Endothelial cell of hepatic sinusoid (primary cell): ENCODE measurements at regions not wholly inside any gene's neighbourhood (a gene's known extent, or its start where the extent isn't known, plus 50 kb on each side); places are given as distances from the start of the nearest gene placed in this dataset.
"Not testable (repeated sequence)": the region's sequence is repeated elsewhere in the genome, so short reads cannot be mapped to it uniquely, and the experiment has no call there.

Source experiments
- in situ Hi-C: cut with HindIII; loops from 2 replicates; pipeline ENCODE4 v1.10.0; 2017; ENCODE audit warnings: low sequenced_read_pairs

- in situ Hi-C loops = no loop called here
Measured at GRCh38 chr13:90899416-90899815, 448.1 kb upstream of the MIR17HG start.

- in situ Hi-C loops = no loop called here
Measured at GRCh38 chr13:90902255-90902654, 445.2 kb upstream of the MIR17HG start.

- in situ Hi-C loops = no loop called here
Measured at GRCh38 chr13:90906554-90906953, 440.9 kb upstream of the MIR17HG start.

- in situ Hi-C loops = no loop called here
Measured at GRCh38 chr13:90908792-90909191, 438.7 kb upstream of the MIR17HG start.

- in situ Hi-C loops = no loop called here
Measured at GRCh38 chr13:90910018-90910639, 437.4 kb upstream of the MIR17HG start.

- in situ Hi-C loops = no loop called here
Measured at GRCh38 chr13:90912247-90912646, 435.2 kb upstream of the MIR17HG start.

GRCh38 chr13:90918536-90918935 is 429.0 kb upstream of the MIR17HG start:
- in situ Hi-C loops = loop anchor here (5.0 kb wide), 1 partner anchor 74 kb away; no protein-coding TSS in a partner anchor

GRCh38 chr13:90919153-90919552 is 428.3 kb upstream of the MIR17HG start:
- in situ Hi-C loops = loop anchor here (5.0 kb wide), 1 partner anchor 73 kb away; no protein-coding TSS in a partner anchor

GRCh38 chr13:90926459-90926858 is 421.0 kb upstream of the MIR17HG start:
- in situ Hi-C loops = no loop called here

GRCh38 chr13:90928109-90928508 is 419.4 kb upstream of the MIR17HG start:
- in situ Hi-C loops = no loop called here

GRCh38 chr13:90933097-90933826 is 414.2 kb upstream of the MIR17HG start:
- in situ Hi-C loops = no loop called here

GRCh38 chr13:90934741-90935140 is 412.7 kb upstream of the MIR17HG start:
- in situ Hi-C loops = no loop called here

GRCh38 chr13:90938848-90939247 is 408.6 kb upstream of the MIR17HG start:
- in situ Hi-C loops = no loop called here

GRCh38 chr13:90943946-90944345 is 403.5 kb upstream of the MIR17HG start:
- in situ Hi-C loops = no loop called here

GRCh38 chr13:90945146-90945545 is 402.3 kb upstream of the MIR17HG start:
- in situ Hi-C loops = not testable (repeated sequence)

GRCh38 chr13:90946125-90946524 is 401.4 kb upstream of the MIR17HG start:
- in situ Hi-C loops = not testable (repeated sequence)

- in situ Hi-C loops = no loop called here
Measured at GRCh38 chr13:90947976-90948375, 399.5 kb upstream of the MIR17HG start.

- in situ Hi-C loops = no loop called here
Measured at GRCh38 chr13:90950160-90950559, 397.3 kb upstream of the MIR17HG start.

- in situ Hi-C loops = no loop called here
Measured at GRCh38 chr13:90951663-90952062, 395.8 kb upstream of the MIR17HG start.

GRCh38 chr13:90952326-90952725 is 395.2 kb upstream of the MIR17HG start:
- in situ Hi-C loops = no loop called here

- in situ Hi-C loops = no loop called here
Measured at GRCh38 chr13:90954605-90955195, 392.8 kb upstream of the MIR17HG start.

- in situ Hi-C loops = no loop called here
Measured at GRCh38 chr13:90956031-90956430, 391.5 kb upstream of the MIR17HG start.
